A673 (cell line): ENCODE measurements at regions not wholly inside any gene's neighbourhood (a gene's known extent, or its start where the extent isn't known, plus 50 kb on each side); places are given as distances from the start of the nearest gene placed in this dataset.

Source experiments
- BruUV-seq: library from RNA; stranded (reverse); fragments of 400-500 nt; replicated peaks from 2 replicates; lab custom pipeline; 2021; lab: Mats Ljungman, UMichigan
- CTCF ChIA-PET: fragments of 300-600 bp; sonication (Branson Sonifier 250); formaldehyde crosslinking; loops from one replicate; lab custom pipeline; 2022; ENCODE audit warnings: antibody characterized with exemption; lab: Charles Lee
- POLR2A ChIA-PET: fragments of 300-600 bp; sonication (Branson Sonifier 250); formaldehyde crosslinking; loops from one replicate; lab custom pipeline; 2022; ENCODE audit warnings: antibody characterized with exemption; ENCODE audit not compliant: low non-redundant PET; lab: Charles Lee
- DNase-seq: peaks from one replicate; pipeline ENCODE4 v3.0.0-alpha.2; 2015; ENCODE audit warnings: low spot score
- H3K27ac ChIP-seq: fragments of 200-600 bp; sonication (generic); 2 replicates; pipeline ENCODE4 v1.5.1; 2016; ENCODE audit warnings: mixed run types, low read depth, mild to moderate bottlenecking, mixed read lengths, antibody characterized with exemption, low read length; ENCODE audit not compliant: poor library complexity, severe bottlenecking
- H3K27me3 ChIP-seq: fragments of 200-600 bp; sonication (generic); replicated peaks from 2 replicates; pipeline ENCODE4 v1.6.1; 2017; ENCODE audit warnings: mixed run types, low read depth, mild to moderate bottlenecking, mixed read lengths, antibody characterized with exemption, low read length; ENCODE audit not compliant: insufficient read depth, poor library complexity
- H3K36me3 ChIP-seq: fragments of 200-600 bp; sonication (generic); 2 replicates; pipeline ENCODE4 v1.6.1; 2016; ENCODE audit warnings: mixed run types, mild to moderate bottlenecking, mixed read lengths, antibody characterized with exemption, low read length; ENCODE audit not compliant: insufficient read depth, poor library complexity, severe bottlenecking
- H3K4me1 ChIP-seq: fragments of 200-600 bp; sonication (generic); 2 replicates; pipeline ENCODE4 v1.6.1; 2017; ENCODE audit warnings: mixed run types, mild to moderate bottlenecking, mixed read lengths, antibody characterized with exemption, low read length; ENCODE audit not compliant: insufficient read depth, poor library complexity, severe bottlenecking
- H3K4me3 ChIP-seq: fragments of 200-600 bp; sonication (generic); 2 replicates; pipeline ENCODE4 v1.5.1; 2016; ENCODE audit warnings: low read depth, mixed run types, mild to moderate bottlenecking, mixed read lengths, low read length; ENCODE audit not compliant: poor library complexity, severe bottlenecking
- H3K9me3 ChIP-seq: fragments of 200-600 bp; sonication (generic); 2 replicates; pipeline ENCODE4 v1.6.1; 2016; ENCODE audit warnings: mixed run types, low read depth, mild to moderate bottlenecking, mixed read lengths, antibody characterized with exemption, low read length; ENCODE audit not compliant: poor library complexity, severe bottlenecking
- CTCF ChIP-seq: fragments of 300-800, 200-600 bp; sonication (generic); conservative IDR thresholded peaks from 2 replicates; pipeline ENCODE4 v1.5.1; 2017; ENCODE audit warnings: low read depth, mild to moderate bottlenecking, antibody characterized with exemption, low read length, moderate library complexity, mixed read lengths
- EZH2 ChIP-seq: fragments of 200-600 bp; sonication (generic); IDR thresholded peaks from 2 replicates; pipeline ENCODE4 v1.6.1; 2017; ENCODE audit warnings: borderline replicate concordance, low read depth, mild to moderate bottlenecking, mixed read lengths, antibody characterized with exemption, low read length; ENCODE audit not compliant: poor library complexity, severe bottlenecking
- intact Hi-C: fragments of 100-400 bp; cut with micrococcal nuclease; formaldehyde crosslinking; loops from one replicate; pipeline ENCODE4 v1.10.0; 2022; ENCODE audit not compliant: unreplicated experiment

- POLR2A ChIA-PET: no interaction called here
- BruUV-seq: no TSS peak
- no peaks in the 10 kb centered on the region for H3K9me3 ChIP-seq
- no peaks in the 10 kb centered on the region for H3K36me3 ChIP-seq
- no peak for DNase-seq
- CTCF ChIA-PET: no interaction called here
- TF ChIP-seq CTCF: no peak
- TF ChIP-seq EZH2: no peak
- H3K27ac ChIP-seq: no peak overlapping the region
- H3K4me1 ChIP-seq: no peaks in the 10 kb centered on the region
- intact Hi-C loops: no loop called here
- H3K4me3 ChIP-seq: no peak overlapping the region
- H3K27me3 ChIP-seq: no peaks in the 10 kb centered on the region
These were observed 1749.6 kb upstream of the FLRT2 start for GRCh38 chr14:83780321-83780720.

GRCh38 chr14:83798421-83798820 lies 1731.5 kb upstream of the FLRT2 start:
- CTCF ChIA-PET: no interaction called here
- Histone ChIP-seq H3K36me3 (no peaks in the 10 kb centered on the region), H3K4me1 (no peaks in the 10 kb centered on the region), H3K9me3 (no peaks in the 10 kb centered on the region), H3K27ac (no peak overlapping the region), H3K27me3 (no peaks in the 10 kb centered on the region), H3K4me3 (no peak overlapping the region)
- TF ChIP-seq CTCF (no peak), EZH2 (no peak)
- intact Hi-C loops: no loop called here
- no peak for DNase-seq
- no TSS peak for BruUV-seq
- POLR2A ChIA-PET: no interaction called here

DNA sequence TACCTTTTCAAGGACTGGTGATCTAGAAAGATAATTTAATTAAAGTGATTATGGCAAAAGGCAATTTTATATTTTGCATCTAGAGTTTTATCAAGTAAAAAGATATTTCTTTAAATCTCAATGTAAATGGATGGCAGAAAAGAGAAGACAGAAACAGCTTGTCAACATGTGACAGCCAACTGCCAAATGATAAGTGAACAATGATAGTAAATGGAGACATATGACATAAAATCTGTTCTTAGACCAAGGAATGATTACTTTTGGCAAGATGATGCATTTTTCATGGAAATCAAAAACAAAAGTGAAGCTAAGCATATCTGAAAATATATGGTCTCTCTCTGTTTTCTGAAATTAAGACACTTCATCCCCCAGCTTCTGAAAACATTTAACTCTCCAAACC lies 1730.7 kb upstream of the FLRT2 start:
- POLR2A ChIA-PET: no interaction called here
- Histone ChIP-seq H3K9me3 (no peaks in the 10 kb centered on the region), H3K36me3 (no peaks in the 10 kb centered on the region), H3K4me3 (no peak overlapping the region), H3K27me3 (no peaks in the 10 kb centered on the region), H3K4me1 (no peaks in the 10 kb centered on the region), H3K27ac (no peak overlapping the region)
- no peak for TF ChIP-seq EZH2
- TF ChIP-seq CTCF: no peak
- no peak for DNase-seq
- CTCF ChIA-PET: no interaction called here
- intact Hi-C loops: no loop called here
- BruUV-seq: no TSS peak
